HG03571 (cell line): ENCODE measurements at regions not wholly inside any gene's neighbourhood (a gene's known extent, or its start where the extent isn't known, plus 50 kb on each side); places are given as distances from the start of the nearest gene placed in this dataset.

ENCODE experiments used
- ATAC-seq: cut with Tn5 transposase; IDR thresholded peaks from one replicate; pipeline ENCODE4 v1.9.1; 2021; ENCODE audit not compliant: unreplicated experiment

DNA sequence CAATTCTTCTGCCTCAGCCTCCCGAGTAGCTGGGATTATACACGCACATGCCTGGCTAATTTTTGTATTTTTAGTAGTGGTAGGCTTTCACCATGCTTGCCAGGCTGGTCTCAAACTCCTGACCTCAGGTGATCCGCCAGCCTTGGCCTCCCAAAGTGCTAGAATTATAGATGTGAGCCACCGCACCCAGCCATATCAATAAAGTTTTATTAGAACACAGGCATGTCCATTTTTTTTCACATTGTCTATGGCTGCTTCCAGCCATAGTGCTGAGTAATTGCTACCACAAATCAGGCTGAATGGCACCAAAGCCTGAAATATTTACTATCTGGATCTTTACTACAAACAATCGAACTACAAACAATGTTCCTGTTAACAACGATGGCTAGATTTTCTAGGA, 114.4 kb upstream of the IRX6 start:
- no peak for ATAC-seq

DNA sequence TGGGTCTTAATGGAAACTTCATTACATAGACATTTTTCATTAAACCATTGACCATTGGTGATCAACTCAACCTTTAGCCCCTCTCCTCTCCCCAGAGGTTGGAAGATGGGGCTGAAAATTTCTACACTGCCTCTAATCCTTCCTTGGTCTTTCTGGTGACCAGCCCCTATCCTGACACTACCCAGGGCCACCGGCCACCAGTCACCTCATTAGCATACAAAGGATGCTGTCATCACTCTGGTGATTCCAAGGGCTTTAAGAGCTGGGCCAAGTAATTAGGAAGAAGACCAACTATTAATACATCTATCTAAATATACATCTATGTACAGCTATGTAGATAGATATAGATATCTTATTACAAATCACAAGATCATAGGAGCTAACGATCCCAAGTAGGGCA, 111.2 kb upstream of the IRX6 start:
- no peak for ATAC-seq

DNA sequence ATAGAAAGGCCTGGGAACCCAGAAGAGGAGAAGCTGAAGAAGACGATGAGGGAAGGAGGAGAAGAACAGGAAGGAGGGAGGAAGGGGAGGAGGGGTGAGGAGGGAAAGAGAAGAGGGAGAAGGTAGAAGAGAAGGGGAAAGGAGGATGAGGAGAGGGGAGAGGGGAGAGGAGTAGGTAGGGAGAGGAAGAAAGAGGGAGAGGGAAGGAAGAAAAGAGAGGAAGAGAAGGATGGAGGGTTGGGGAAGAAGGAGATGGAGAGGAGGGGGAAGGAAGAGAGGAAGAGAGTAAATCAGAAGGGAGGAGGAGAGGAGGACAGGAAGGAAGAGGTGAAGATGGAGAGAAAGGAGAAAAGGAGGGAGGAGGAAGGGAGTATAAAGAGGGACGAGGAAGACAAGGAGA, 109.6 kb upstream of the IRX6 start:
- no peak for ATAC-seq

DNA sequence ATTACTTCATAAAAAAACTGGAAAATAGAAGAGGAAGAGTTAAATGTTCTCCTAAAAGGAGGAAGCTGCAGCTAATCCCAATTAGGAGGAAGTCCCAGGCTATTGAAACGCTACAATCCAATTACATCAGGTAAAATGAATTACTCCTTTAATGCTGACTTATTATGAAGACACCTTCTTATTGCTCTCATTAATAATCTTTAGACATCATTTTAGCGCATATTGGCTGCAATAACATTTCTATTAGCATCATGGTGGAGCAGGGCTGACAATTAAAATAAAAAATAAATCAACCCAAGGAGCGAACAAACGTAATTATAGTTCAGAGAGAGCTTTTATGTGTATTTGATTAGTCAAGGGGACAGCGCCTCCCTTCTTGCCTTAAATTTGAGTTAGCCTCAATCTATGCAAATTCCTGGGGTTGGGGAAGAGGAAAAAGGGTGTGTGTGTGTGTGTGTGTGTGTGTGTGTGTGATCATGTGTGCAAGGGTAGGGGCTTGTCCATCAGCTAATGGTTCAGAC, 109.0 kb upstream of the IRX6 start:
- ATAC-seq = no peak

DNA sequence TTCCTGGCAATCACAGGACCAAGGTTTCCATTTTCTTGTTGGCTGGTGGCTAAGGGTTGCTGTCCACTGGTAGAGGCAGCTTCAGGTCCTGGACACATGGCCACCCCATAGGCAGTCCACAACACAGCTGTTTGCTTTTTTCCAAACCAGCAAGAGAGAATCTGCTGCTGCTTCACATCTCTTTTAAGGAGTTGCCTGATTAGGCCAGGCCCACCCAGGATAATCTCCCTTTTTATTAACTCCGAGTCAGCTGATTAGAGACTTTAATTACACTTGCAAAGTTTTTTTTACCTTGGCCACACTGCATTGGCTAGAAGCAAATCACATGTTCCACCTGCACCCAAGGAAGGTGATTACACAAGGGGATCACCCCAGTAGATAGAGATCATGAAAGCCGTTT, 106.6 kb upstream of the IRX6 start:
- ATAC-seq = no peak

DNA sequence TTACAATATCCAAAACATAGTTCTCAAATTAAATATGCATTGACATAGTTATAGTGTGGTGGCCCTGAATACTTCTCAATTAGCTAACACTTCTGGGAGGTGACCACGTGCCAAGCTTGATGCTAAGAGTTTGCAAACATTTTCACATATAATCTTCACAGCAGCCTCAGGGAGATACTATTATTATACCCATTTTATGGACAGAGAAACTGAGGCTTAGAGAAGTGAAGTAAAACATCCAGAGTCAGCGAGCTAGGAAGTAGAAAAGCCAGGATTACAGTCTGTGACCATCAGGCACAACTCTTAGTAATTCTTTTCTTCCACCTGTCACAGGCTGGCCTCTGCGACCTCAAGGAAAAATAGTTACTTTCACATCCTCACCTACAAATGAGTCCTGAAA, 102.2 kb upstream of the IRX6 start:
- no peak for ATAC-seq

DNA sequence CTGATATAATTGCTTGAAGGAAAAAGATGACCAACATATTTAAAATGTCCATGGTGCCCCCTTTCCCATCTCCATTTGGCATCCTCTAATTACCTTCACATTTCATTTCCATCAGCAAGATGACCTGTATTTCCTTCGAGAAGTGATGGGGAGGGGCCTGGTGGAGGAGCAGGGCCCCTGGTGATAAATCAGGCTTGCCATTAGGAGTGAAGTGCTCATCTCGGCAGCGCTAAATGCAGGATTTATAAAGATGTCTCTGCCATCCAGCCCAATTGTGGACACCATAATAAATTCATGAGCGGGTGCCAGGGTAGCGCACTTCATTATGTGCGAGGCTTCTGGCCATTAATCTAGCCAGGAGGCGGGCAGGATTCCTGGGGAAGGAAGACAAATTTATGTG, 101.5 kb upstream of the IRX6 start:
- ATAC-seq = no peak

DNA sequence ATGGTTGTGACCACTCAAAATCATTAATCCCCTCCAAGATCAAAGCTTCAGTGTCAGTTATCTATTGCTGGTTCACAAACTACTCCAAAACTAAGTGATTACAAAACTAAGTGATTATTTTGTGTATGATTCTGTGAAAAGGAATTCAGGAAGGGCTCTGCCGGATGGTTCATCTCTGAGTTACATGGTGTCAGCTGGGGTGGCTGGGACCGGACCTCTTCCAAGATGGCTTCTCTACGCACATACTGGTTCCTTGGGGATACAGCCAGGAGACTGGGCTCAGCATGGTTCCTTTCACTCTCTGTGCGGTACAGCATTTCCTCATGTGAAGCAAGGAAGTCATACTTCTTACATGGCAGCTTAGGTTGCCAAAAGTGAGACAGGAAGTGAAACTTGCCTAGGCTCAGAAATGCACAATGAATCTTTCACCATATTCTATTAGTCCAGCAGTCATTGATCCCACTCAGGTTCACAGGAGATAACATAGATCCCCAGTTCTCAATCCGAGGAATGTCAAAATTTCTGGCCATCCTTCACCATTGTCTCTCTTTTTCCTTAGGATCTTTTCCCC, 97.9 kb upstream of the IRX6 start:
- ATAC-seq = no peak

DNA sequence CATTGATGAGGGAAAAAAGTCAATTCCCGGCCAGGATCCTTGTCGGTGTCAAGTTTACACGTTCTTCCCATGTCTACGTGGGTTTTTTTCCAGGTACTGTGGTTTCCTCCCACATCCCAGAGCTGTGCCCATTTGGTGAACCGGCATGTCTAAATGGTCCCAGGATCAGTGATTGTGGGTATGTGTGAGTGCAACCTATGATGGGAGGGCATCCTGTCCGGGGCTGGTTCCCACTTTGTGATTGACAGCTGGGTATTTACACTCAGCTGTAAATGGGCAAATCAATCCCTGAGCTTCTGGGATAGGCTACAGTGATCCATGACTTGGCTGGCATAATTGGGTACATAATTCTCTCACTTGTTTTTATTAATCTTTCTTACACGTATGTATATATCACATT, 91.2 kb upstream of the IRX6 start:
- ATAC-seq = no peak

DNA sequence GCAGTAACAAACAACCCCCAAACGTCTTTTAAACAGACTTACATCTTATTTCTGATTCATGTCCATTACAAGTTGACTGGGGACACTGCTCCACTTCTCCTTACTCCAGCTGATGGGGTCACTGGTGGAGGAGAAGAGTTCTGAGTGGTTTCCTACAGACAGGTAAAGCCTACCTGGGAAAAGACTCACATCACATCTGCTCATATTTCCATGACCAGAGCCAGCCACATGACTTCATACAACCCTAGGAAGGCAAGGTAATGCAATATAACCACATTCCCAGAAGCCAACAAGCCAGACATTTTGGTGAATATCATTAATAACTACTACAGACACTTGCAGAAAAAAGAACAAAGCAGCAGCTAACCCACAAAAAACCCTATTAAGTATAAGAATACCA, 90.5 kb upstream of the IRX6 start:
- no peak for ATAC-seq

DNA sequence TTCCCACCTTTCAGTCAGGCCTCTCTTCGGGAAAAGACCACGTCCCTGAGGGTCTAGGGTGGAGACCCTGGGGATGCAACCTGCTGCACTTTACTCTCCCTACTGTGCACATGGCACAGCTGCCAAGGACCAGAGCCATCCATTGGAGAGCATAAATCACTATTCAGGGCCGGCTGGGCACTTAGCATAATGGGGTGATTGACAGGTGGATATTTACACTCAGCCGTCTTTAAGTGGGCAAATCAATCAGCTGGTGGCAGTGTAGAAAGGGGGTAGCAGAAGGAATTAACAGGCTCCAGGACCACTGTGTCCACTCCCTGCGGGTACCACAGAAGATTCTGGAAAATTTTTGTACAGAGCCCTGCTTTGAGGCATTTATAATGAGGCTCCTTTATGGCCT, 87.3 kb upstream of the IRX6 start:
- no peak for ATAC-seq

DNA sequence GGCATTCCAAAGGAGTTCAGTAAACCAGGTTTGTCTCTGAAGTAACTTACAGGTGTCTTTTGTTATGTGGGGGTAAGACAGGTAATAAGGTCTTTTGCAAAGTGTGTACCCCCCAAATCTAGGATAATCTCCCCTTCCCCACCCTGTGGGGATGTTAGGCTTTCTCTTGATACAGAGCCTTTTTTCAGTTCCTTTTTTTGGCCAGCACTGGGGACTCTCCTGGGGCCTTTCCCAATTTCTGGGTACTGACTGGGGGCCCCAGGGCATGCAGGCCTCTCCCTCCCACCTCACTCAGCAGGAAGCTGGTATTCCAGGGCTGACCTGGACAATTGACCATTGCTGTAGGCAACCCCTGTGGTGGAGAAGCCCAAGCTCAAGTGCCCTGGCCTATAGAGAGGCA, 84.3 kb upstream of the IRX6 start:
- no peak for ATAC-seq

DNA sequence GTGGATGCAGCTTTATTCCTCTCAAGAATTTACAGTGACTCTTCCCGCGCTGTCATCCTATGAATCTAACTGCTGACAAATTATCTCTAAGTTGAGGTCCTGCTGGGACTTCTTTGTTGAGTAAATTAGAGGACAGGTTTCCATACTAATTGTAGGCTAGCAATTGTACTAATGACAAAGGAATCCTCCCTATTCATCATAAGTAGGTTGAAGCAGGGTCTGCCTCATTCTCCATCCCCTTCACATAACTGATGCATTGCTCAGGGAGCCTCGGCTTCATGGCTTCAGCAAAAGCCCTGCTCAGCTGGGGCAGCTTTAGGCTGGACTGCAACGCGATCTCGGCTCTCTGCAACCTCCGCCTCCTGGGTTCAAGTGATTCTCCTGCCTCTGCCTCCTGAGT, 83.1 kb upstream of the IRX6 start:
- ATAC-seq = no peak

DNA sequence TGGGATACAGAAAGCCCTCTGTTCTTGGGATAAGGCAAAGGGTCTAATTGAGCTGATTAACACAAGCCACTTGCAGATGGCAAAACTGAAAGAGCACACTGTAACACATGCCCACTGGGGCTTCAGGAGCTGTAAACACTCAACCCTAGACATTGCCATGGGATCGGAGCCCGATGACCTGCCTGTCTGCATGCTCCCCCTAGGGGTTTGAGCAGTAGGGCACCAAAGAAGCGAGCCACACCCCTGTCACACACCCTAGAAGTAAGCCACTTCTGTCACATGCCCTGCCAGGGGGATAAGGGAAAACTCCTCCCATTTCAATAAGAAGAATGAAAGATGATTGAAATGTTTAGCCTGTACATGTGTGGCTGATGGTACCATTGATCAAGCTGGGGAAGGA, 81.3 kb upstream of the IRX6 start:
- no peak for ATAC-seq

DNA sequence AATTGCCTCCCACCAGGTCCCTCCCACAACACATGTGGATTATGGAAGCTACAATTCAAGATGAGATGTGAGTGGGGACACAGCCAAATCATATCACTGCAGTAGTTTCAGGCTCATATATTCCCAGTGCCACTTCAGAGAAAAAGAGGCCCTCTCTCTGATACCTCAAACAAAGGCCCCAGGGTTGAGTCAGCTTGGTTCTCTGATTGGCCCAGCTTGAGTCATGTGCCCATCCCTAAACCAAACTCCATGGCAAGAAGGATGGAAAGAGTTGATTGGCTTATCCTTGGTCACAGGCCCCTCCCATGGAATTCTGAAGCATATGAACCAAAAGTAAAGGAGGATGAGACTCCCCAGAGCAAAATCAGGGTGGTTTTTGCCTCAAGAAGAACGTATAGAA, 75.9 kb upstream of the IRX6 start:
- no peak for ATAC-seq

DNA sequence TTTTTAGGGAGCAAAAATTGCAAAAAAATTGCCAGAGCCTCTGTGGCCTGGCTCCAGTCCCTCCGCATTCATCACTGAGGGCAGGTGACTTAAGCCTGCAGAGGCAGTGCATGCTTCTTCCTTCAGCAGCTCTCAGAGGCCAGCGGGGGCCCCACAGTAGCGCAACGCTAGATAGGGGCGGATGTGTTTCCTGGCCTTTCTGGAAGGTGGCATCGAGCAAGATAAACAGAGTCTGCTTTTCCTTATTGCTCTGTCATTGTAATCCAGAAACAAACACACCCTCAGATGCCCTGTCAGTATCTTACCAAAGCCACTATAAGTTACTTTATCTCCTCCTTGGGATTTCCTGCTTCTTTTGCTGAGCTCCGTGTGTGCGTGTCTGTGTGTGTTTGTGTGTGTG, 75.5 kb upstream of the IRX6 start:
- ATAC-seq = no peak

DNA sequence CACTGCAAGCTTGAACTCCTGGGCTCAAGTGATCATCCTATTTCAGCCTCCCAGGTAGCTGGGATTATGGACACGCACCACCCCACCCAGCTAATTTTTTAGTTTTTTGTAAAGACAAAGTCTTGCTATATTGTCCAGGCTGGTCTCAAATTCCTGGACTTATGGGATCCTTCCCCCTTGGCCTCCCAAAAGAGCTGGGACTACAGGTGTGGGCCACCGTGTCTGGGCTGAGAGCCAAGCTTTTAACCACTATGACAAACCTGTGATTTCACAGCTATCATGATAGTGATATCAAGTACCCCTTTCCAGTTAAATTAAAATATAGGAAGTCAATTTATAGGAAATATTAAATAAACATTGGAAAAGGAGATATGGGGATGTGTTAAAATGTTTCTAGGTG, 74.6 kb upstream of the IRX6 start:
- no peak for ATAC-seq

DNA sequence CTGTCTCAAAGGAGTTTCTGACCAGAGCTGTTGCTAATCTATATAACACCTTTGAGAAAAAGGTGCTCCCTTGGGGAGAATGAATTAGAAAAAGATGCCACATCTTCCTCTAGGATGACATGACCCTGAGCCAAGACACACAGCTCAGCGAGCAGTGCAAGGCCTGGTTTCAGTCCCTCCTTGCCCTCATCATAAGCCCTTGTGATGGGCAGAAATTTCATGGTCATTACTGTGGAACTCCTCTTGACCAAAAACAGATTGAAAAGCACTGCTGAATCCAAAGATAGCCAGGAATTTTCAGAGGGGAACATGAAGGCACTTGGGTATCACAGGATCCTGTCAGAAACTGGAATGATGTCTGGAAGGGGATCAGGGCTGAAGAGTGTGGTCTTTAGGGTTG, 74.1 kb upstream of the IRX6 start:
- ATAC-seq = no peak

DNA sequence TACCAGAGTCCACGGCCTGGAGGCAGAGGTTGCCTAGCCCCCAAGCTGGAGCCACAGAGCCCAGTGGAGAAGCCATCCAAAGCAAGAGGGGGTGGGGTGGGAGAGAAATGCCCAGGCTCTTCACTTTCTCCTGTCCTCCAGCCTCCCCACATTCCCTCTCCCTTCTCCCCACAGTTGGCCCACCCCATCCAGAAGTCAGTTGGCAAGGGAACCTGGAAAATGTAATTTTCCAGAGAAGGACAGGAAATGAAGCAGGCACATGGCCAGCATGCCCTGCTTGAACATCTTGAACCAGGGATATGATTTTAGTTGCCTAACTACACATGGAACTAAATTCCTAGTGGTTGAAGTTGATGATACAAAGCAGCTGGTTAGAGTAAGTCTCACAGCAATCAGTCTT, 73.3 kb upstream of the IRX6 start:
- no peak for ATAC-seq

DNA sequence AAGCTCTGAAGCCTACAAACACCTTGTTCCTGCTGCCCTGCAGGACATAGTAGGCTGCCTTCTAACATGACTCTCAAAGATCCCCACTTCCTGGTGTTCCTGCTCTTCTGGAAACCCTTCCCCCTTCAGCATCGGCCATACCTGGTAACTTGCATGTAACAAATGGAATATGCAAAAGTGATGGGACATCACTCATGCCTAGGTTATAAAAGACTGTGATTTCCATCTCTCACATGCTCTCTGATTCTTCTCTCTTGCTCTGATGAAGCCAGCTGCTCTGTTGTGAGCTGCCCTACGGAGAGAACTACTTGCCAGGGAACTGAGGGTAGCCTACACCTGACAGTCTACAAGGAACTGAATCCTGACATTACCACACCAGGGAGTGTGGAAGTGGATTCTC, 72.9 kb upstream of the IRX6 start:
- ATAC-seq = no peak

DNA sequence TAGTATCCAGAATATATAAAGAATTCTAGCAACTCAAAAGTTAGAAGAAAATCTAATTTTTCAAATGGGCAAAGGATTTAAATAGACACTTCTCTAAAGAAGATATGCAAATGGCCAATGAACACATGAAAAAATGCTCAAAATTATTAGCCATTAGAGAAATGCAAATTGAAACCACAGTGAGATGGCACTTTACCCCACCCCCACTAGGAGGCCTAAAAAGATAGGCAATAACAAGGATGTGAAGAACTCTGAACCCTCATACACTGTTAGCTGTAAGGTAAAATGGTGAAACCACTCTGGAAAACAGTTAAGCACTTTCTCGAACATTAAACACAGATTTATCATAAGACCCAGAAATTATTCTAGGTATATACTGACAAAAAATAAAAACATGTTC, 71.4 kb upstream of the IRX6 start:
- no peak for ATAC-seq

DNA sequence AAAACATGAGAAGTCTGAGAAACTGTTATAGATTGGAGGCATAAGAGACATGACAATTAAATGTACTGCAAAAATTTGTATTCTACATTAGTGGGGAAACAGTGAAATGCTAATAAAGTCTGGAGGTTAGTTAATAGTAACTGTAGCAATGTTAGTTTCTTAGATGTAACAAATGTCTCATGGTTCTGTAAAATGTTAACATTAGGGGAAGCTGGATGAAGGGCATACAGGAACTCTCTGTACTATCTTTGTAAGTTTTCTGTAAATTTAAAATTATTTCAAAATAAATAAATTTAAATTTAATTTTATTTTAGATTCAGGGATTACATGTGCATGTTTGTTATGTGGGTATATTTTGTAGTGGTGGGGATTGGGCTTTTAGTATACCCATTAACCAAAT, 70.0 kb upstream of the IRX6 start:
- ATAC-seq = no peak

DNA sequence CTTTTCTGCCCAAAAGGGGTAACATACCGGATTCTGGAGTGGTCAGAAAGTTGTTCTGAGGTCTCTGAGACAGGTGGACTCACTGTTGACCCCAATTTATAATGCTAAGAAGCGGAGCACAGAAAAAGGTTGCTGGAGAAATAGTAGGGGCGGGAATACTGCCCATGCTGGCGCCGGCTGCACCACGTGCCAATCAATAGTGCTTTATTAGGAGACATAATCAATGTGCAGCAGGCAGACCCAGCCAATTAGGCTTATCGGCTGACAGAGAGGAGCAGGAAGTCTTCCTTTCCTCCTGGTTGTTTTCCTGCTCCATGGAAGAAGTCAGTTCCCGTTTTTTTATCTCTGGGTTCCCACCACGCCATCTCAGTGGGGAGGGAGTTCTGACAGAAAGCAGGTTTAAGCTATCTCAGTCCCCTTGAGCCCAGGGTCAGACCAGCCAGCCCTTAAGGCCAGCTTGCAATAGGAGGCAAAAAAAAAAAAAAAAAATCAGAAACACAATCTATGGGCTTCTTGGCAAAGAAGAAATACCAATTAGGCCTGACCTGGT, 68.2 kb upstream of the IRX6 start:
- ATAC-seq = no peak
